HepG2 (cell line): ENCODE measurements at regions not wholly inside any gene's neighbourhood (a gene's known extent, or its start where the extent isn't known, plus 50 kb on each side); places are given as distances from the start of the nearest gene placed in this dataset.
A peak's percentile ranks its signal among the peaks of the same experiment; 100 is the strongest.

Source experiments
- BHLHE40 ChIP-seq: IDR thresholded peaks from 2 replicates; pipeline ENCODE4 v1.6.1; 2011; ENCODE audit warnings: low read length, improper control_type of control experiment
- CEBPB ChIP-seq: IDR thresholded peaks from 2 replicates; pipeline ENCODE4 v1.6.1; 2011; ENCODE audit warnings: low read depth, low read length, improper control_type of control experiment, borderline replicate concordance
- E2F5 ChIP-seq: sonication (generic); formaldehyde crosslinking; conservative IDR thresholded peaks from 2 replicates; pipeline ENCODE4 v1.4.0; 2020; ENCODE audit warnings: missing genetic modification reagents
- PAF1 ChIP-seq: IDR thresholded peaks from 2 replicates; pipeline ENCODE4 v1.6.1; 2016; ENCODE audit warnings: missing genetic modification reagents, missing compliant biosample characterization
- REXO4 ChIP-seq: sonication (generic); formaldehyde crosslinking; IDR thresholded peaks from 2 replicates; pipeline ENCODE4 v1.8.0; 2022; ENCODE audit warnings: missing genetic modification reagents, mild to moderate bottlenecking, borderline replicate concordance
- SNAPC2 ChIP-seq: sonication (generic); formaldehyde crosslinking; IDR thresholded peaks from 2 replicates; pipeline ENCODE4 v1.8.1; 2022; ENCODE audit warnings: mild to moderate bottlenecking, missing genetic modification reagents

GRCh38 chr12:94078138-94078723 is 70.1 kb upstream of the PLXNC1 start:
- TF ChIP-seq PAF1 (CRISPR knock-in tag), result no peak
- TF ChIP-seq E2F5 (CRISPR knock-in tag), result no peak
- TF ChIP-seq CEBPB, result peak; percentile 68
- TF ChIP-seq REXO4 (CRISPR knock-in tag), result no peak
- no peak for TF ChIP-seq BHLHE40
- no peak for TF ChIP-seq SNAPC2
